Caco-2 (cell line): ENCODE measurements at regions not wholly inside any gene's neighbourhood (a gene's known extent, or its start where the extent isn't known, plus 50 kb on each side); places are given as distances from the start of the nearest gene placed in this dataset.

Experiments used
- BruUV-seq: library from RNA; stranded (reverse); fragments of 400-500 nt; replicated peaks from 2 replicates; lab custom pipeline; 2021; lab: Mats Ljungman, UMichigan
- CTCF ChIA-PET: fragments of 300-600 bp; sonication (Branson Sonifier 250); formaldehyde crosslinking; loops from one replicate; lab custom pipeline; 2022; ENCODE audit warnings: antibody characterized with exemption; lab: Charles Lee
- POLR2A ChIA-PET: fragments of 300-600 bp; sonication (Branson Sonifier 250); formaldehyde crosslinking; loops from one replicate; lab custom pipeline; 2022; ENCODE audit warnings: antibody characterized with exemption; lab: Charles Lee
- DNase-seq, 2 experiments: peaks; one replicate each; pipeline versions ENCODE4 v3.0.0 to v3.0.0-alpha.2; 2020 to 2022
- H3K27me3 ChIP-seq: replicated peaks from 2 replicates; pipeline ENCODE4 v1.6.0; 2011; ENCODE audit warnings: low read length; ENCODE audit not compliant: control insufficient read depth, insufficient read depth
- H3K36me3 ChIP-seq: 2 replicates; pipeline ENCODE4 v1.5.1; 2011; ENCODE audit warnings: low read length; ENCODE audit not compliant: control insufficient read depth, insufficient read depth
- H3K4me1 ChIP-seq: fragments of 250-450 bp; sonication (Bioruptor Pico); 2 replicates; pipeline ENCODE4 v1.5.1; 2020; ENCODE audit warnings: mild to moderate bottlenecking
- H3K4me3 ChIP-seq: 2 replicates; pipeline ENCODE4 v1.5.1; 2011; ENCODE audit warnings: low read depth, mild to moderate bottlenecking, control low read depth, low read length
- H3K9me3 ChIP-seq: fragments of 250-450 bp; sonication (Bioruptor Pico); 2 replicates; pipeline ENCODE4 v1.5.1; 2020; ENCODE audit warnings: mild to moderate bottlenecking, moderate library complexity
- H3K27ac Mint-ChIP-seq: one replicate; pipeline ENCODE4 v1.8.0; 2022; ENCODE audit warnings: mixed read lengths; ENCODE audit not compliant: unreplicated experiment
- H3K27me3 Mint-ChIP-seq: one replicate; pipeline ENCODE4 v1.8.0; 2022; ENCODE audit warnings: mixed read lengths; ENCODE audit not compliant: insufficient read depth, unreplicated experiment
- H3K36me3 Mint-ChIP-seq: one replicate; pipeline ENCODE4 v1.8.0; 2022; ENCODE audit warnings: mild to moderate bottlenecking, mixed read lengths; ENCODE audit not compliant: insufficient read depth, unreplicated experiment
- H3K4me1 Mint-ChIP-seq: one replicate; pipeline ENCODE4 v1.8.0; 2022; ENCODE audit warnings: low read depth, mixed read lengths; ENCODE audit not compliant: unreplicated experiment
- H3K4me3 Mint-ChIP-seq: one replicate; pipeline ENCODE4 v1.8.0; 2022; ENCODE audit warnings: mild to moderate bottlenecking, moderate library complexity, mixed read lengths; ENCODE audit not compliant: unreplicated experiment
- H3K9me3 Mint-ChIP-seq: one replicate; pipeline ENCODE4 v1.8.0; 2022; ENCODE audit warnings: mixed read lengths; ENCODE audit not compliant: unreplicated experiment
- intact Hi-C: fragments of 100-400 bp; cut with micrococcal nuclease; formaldehyde crosslinking; loops from one replicate; pipeline ENCODE4 v1.10.0; 2022; ENCODE audit not compliant: unreplicated experiment
- TF ChIP-seq, protein P1 (sequence below), 2 experiments: fragments of 200-600 bp in 1 of 2; IDR thresholded peaks; 1 replicate in 1 of 2; 2 replicates in 1 of 2; pipeline versions ENCODE4 v1.5.1 to v1.8.0; 2011 to 2022; ENCODE audit warnings: antibody characterized with exemption in 1 of 2, control low read depth in 1 of 2, inconsistent platforms in 1 of 2, low read depth in 1 of 2, low read length in 1 of 2, mild to moderate bottlenecking in 1 of 2, moderate library complexity in 1 of 2; ENCODE audit not compliant: insufficient read depth in 1 of 2, severe bottlenecking in 1 of 2, unreplicated experiment in 1 of 2

GRCh38 chr15:93274257-93274656, 185.2 kb upstream of the RGMA start:
- H3K4me1 Mint-ChIP-seq: no peaks in the 10 kb centered on the region
- H3K4me3 Mint-ChIP-seq: no peak overlapping the region
- Histone ChIP-seq H3K4me3 (no peak overlapping the region), H3K4me1 (no peaks in the 10 kb centered on the region), H3K9me3 (no peaks in the 10 kb centered on the region), H3K27me3 (no peaks in the 10 kb centered on the region), H3K36me3 (no peaks in the 10 kb centered on the region)
- no peaks in the 10 kb centered on the region for H3K9me3 Mint-ChIP-seq
- H3K27me3 Mint-ChIP-seq: no peaks in the 10 kb centered on the region
- H3K27ac Mint-ChIP-seq: no peak overlapping the region
- ChIA-PET POLR2A (no interaction called here), CTCF (no interaction called here)
- intact Hi-C loops: no loop called here
- TF ChIP-seq, protein P1, sequence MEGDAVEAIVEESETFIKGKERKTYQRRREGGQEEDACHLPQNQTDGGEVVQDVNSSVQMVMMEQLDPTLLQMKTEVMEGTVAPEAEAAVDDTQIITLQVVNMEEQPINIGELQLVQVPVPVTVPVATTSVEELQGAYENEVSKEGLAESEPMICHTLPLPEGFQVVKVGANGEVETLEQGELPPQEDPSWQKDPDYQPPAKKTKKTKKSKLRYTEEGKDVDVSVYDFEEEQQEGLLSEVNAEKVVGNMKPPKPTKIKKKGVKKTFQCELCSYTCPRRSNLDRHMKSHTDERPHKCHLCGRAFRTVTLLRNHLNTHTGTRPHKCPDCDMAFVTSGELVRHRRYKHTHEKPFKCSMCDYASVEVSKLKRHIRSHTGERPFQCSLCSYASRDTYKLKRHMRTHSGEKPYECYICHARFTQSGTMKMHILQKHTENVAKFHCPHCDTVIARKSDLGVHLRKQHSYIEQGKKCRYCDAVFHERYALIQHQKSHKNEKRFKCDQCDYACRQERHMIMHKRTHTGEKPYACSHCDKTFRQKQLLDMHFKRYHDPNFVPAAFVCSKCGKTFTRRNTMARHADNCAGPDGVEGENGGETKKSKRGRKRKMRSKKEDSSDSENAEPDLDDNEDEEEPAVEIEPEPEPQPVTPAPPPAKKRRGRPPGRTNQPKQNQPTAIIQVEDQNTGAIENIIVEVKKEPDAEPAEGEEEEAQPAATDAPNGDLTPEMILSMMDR (IDR thresholded peaks at IDR 0.05; ENCODE audit: insufficient read depth in 1 of 2, low read depth in 1 of 2, low read length in 1 of 2, severe bottlenecking in 1 of 2, unreplicated experiment in 1 of 2): no peak
- no TSS peak for BruUV-seq
- no peaks in the 10 kb centered on the region for H3K36me3 Mint-ChIP-seq
- no peak for DNase-seq

DNA sequence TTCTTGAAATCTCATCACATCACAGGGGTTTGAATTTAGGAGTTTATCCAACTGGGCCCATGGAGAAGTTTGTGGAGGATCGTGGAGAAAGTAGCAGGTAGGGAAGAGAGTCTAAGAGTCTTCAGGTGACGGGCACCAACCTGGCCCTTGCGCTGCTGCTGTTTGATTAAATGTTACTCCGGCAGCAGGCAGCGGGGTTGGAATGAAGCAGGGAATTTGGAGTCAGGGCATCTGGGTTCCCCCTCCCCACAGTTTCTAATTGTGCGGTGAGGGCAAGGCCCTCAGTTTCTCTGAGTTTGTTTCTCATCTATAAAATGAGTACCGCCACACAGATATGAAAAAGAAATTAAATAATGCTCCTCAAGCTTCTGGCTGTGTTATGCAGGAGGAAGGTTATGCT, 182.9 kb upstream of the RGMA start:
- ChIA-PET CTCF (no interaction called here), POLR2A (no interaction called here)
- H3K4me3 Mint-ChIP-seq: no peak overlapping the region
- Histone ChIP-seq H3K36me3 (no peaks in the 10 kb centered on the region), H3K4me1 (no peaks in the 10 kb centered on the region), H3K4me3 (no peak overlapping the region), H3K27me3 (no peaks in the 10 kb centered on the region), H3K9me3 (no peaks in the 10 kb centered on the region)
- H3K4me1 Mint-ChIP-seq: no peaks in the 10 kb centered on the region
- intact Hi-C loops: no loop called here
- DNase-seq: no peak
- no TSS peak for BruUV-seq
- no peaks in the 10 kb centered on the region for H3K36me3 Mint-ChIP-seq
- no peak overlapping the region for H3K27ac Mint-ChIP-seq
- no peaks in the 10 kb centered on the region for H3K9me3 Mint-ChIP-seq
- no peaks in the 10 kb centered on the region for H3K27me3 Mint-ChIP-seq
- TF ChIP-seq, protein P1 (IDR thresholded peaks at IDR 0.05; ENCODE audit: insufficient read depth in 1 of 2, low read depth in 1 of 2, low read length in 1 of 2, severe bottlenecking in 1 of 2, unreplicated experiment in 1 of 2): no peak

- ChIA-PET POLR2A (no interaction called here), CTCF (no interaction called here)
- H3K4me3 Mint-ChIP-seq: no peak overlapping the region
- H3K4me1 Mint-ChIP-seq: no peaks in the 10 kb centered on the region
- DNase-seq: no peak
- no peak overlapping the region for H3K27ac Mint-ChIP-seq
- intact Hi-C loops: no loop called here
- Histone ChIP-seq H3K9me3 (no peaks in the 10 kb centered on the region), H3K36me3 (no peaks in the 10 kb centered on the region), H3K4me3 (no peak overlapping the region), H3K4me1 (no peaks in the 10 kb centered on the region), H3K27me3 (no peaks in the 10 kb centered on the region)
- H3K27me3 Mint-ChIP-seq: no peaks in the 10 kb centered on the region
- no peaks in the 10 kb centered on the region for H3K36me3 Mint-ChIP-seq
- no peaks in the 10 kb centered on the region for H3K9me3 Mint-ChIP-seq
- TF ChIP-seq, protein P1 (IDR thresholded peaks at IDR 0.05; ENCODE audit: insufficient read depth in 1 of 2, low read depth in 1 of 2, low read length in 1 of 2, severe bottlenecking in 1 of 2, unreplicated experiment in 1 of 2): no peak
- no TSS peak for BruUV-seq
Observed at GRCh38 chr15:93270937-93271467, 182.0 kb upstream of the RGMA start.
